ENCODE measurements at regions not wholly inside any gene's neighbourhood (a gene's known extent, or its start where the extent isn't known, plus 50 kb on each side); places are given as distances from the start of the nearest gene placed in this dataset.

GRCh38 chr18:78368726-78369125 is 610.9 kb upstream of the SALL3 start:
- no peak for TF ChIP-seq TAF1 (IDR thresholded peaks at IDR 0.05; ENCODE audit: borderline replicate concordance, insufficient read depth, low read length)
- no peak for TF ChIP-seq POLR2AphosphoS5 (IDR thresholded peaks at IDR 0.05; ENCODE audit: low read depth, low read length)
- TF ChIP-seq, protein P1, sequence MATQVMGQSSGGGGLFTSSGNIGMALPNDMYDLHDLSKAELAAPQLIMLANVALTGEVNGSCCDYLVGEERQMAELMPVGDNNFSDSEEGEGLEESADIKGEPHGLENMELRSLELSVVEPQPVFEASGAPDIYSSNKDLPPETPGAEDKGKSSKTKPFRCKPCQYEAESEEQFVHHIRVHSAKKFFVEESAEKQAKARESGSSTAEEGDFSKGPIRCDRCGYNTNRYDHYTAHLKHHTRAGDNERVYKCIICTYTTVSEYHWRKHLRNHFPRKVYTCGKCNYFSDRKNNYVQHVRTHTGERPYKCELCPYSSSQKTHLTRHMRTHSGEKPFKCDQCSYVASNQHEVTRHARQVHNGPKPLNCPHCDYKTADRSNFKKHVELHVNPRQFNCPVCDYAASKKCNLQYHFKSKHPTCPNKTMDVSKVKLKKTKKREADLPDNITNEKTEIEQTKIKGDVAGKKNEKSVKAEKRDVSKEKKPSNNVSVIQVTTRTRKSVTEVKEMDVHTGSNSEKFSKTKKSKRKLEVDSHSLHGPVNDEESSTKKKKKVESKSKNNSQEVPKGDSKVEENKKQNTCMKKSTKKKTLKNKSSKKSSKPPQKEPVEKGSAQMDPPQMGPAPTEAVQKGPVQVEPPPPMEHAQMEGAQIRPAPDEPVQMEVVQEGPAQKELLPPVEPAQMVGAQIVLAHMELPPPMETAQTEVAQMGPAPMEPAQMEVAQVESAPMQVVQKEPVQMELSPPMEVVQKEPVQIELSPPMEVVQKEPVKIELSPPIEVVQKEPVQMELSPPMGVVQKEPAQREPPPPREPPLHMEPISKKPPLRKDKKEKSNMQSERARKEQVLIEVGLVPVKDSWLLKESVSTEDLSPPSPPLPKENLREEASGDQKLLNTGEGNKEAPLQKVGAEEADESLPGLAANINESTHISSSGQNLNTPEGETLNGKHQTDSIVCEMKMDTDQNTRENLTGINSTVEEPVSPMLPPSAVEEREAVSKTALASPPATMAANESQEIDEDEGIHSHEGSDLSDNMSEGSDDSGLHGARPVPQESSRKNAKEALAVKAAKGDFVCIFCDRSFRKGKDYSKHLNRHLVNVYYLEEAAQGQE (IDR thresholded peaks at IDR 0.05; ENCODE audit: insufficient read depth in 1 of 2, low read depth in 2 of 2, low read length in 2 of 2), result no peak
- no peak for TF ChIP-seq SIN3A (IDR thresholded peaks at IDR 0.05; ENCODE audit: borderline replicate concordance, insufficient read depth, low read length)
- TF ChIP-seq FOXP2 (optimal IDR thresholded peaks at IDR 0.05; ENCODE audit: borderline replicate concordance, extremely low read depth, extremely low read length, insufficient read depth), result no peak
